GM23248 (cell line): ENCODE measurements at regions not wholly inside any gene's neighbourhood (a gene's known extent, or its start where the extent isn't known, plus 50 kb on each side); places are given as distances from the start of the nearest gene placed in this dataset.

ENCODE experiments used
- EZH2 ChIP-seq: fragments of 200-600 bp; sonication (generic); IDR thresholded peaks from 2 replicates; pipeline ENCODE4 v1.6.1; 2018; ENCODE audit warnings: antibody characterized with exemption, mild to moderate bottlenecking; ENCODE audit not compliant: insufficient read depth, poor library complexity, severe bottlenecking
- EZH2phosphoT487 ChIP-seq: fragments of 200-600 bp; sonication (generic); IDR thresholded peaks from 2 replicates; pipeline ENCODE4 v1.6.1; 2018; ENCODE audit warnings: antibody characterized with exemption, moderate library complexity, mild to moderate bottlenecking, low read depth; ENCODE audit not compliant: insufficient read depth

DNA sequence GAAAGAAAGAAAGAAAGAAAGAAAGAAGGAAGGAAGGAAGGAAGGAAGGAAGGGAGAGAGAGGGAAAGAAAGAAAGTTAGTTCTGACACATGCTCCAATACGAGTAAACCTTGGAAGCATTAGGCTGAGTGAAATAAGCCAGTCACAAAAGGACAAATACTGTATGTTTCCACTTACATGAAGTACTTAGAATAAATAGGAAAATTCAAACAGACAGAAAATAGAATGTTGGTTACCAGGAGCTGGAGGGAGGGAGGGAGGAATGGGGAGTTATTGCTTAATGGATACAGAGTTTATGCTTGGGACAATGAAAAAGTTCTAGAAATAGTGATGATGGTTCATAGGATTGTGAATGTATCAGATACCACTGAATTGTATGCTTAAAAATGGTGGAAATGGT lies 75.2 kb upstream of the CDH4 start:
- TF ChIP-seq EZH2 (no peak), EZH2phosphoT487 (no peak)
